AG10803 (cell line): ENCODE measurements at regions not wholly inside any gene's neighbourhood (a gene's known extent, or its start where the extent isn't known, plus 50 kb on each side); places are given as distances from the start of the nearest gene placed in this dataset.

ENCODE experiments used
- DNase-seq: peaks from one replicate; pipeline ENCODE4 v3.0.0; 2010; ENCODE audit warnings: low read depth
- H3K4me3 ChIP-seq: 2 replicates; pipeline ENCODE4 v1.5.1; 2011; ENCODE audit warnings: mild to moderate bottlenecking, low read length, control low read depth
- CTCF ChIP-seq: conservative IDR thresholded peaks from 2 replicates; pipeline ENCODE4 v1.5.1; 2011; ENCODE audit warnings: mild to moderate bottlenecking, low read length, control low read depth, inconsistent platforms

- TF ChIP-seq CTCF = no peak
- DNase-seq = no peak
- H3K4me3 ChIP-seq = no peak overlapping the region
Observed at GRCh38 chr2:139891636-139892035, 1111.4 kb upstream of the NXPH2 start.

- no peak for DNase-seq
- H3K4me3 ChIP-seq = no peak overlapping the region
- no peak for TF ChIP-seq CTCF
Observed at GRCh38 chr2:139885921-139886498, 1105.8 kb upstream of the NXPH2 start.

GRCh38 chr2:139876964-139877363, 1096.8 kb upstream of the NXPH2 start:
- TF ChIP-seq CTCF = no peak
- no peak for DNase-seq
- no peak overlapping the region for H3K4me3 ChIP-seq

- no peak for TF ChIP-seq CTCF
- H3K4me3 ChIP-seq = no peak overlapping the region
- no peak for DNase-seq
Observed at GRCh38 chr2:139876321-139876720, 1096.1 kb upstream of the NXPH2 start.

GRCh38 chr2:139872503-139872902, 1092.3 kb upstream of the NXPH2 start:
- no peak for DNase-seq
- TF ChIP-seq CTCF = no peak
- no peak overlapping the region for H3K4me3 ChIP-seq

GRCh38 chr2:139872032-139872431, 1091.8 kb upstream of the NXPH2 start:
- no peak overlapping the region for H3K4me3 ChIP-seq
- TF ChIP-seq CTCF = no peak
- no peak for DNase-seq

GRCh38 chr2:139867601-139868226, 1087.5 kb upstream of the NXPH2 start:
- TF ChIP-seq CTCF = no peak
- DNase-seq = no peak
- no peak overlapping the region for H3K4me3 ChIP-seq
